GM18507 (cell line): ENCODE measurements at regions not wholly inside any gene's neighbourhood (a gene's known extent, or its start where the extent isn't known, plus 50 kb on each side); places are given as distances from the start of the nearest gene placed in this dataset.
"Not testable (repeated sequence)": the region's sequence is repeated elsewhere in the genome, so short reads cannot be mapped to it uniquely, and the experiment has no call there.

Source experiments
- DNase-seq: peaks from one replicate; pipeline ENCODE4 v3.0.0; 2011; ENCODE audit warnings: low read depth; ENCODE audit not compliant: insufficient read length; ENCODE audit errors: extremely low spot score
- FAIRE-seq: peaks from 2 replicates; lab custom pipeline; 2011; peaks lifted over from hg19 to GRCh38; lab: Jason Lieb, UNC

DNA sequence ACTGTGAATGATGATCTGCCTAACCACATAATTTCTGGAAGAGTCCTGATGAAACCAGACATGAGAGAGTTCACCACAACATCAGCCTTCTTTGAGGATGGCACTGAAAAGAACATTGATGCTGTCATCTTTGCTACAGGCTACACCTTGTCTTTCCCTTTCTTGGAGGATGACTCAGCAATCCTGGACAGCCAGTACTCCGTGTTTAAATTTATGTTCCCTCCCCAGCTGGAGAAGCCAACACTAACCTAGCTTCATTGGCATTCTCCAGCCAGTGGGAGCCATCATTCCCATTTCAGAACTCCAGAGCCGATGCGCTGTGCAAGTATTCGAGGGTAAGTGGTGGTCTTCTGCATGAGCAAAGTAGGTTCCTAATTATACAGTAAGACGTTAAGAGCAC is 164.1 kb upstream of the POGK start:
- no peak for DNase-seq
- FAIRE-seq, result no peak

DNA sequence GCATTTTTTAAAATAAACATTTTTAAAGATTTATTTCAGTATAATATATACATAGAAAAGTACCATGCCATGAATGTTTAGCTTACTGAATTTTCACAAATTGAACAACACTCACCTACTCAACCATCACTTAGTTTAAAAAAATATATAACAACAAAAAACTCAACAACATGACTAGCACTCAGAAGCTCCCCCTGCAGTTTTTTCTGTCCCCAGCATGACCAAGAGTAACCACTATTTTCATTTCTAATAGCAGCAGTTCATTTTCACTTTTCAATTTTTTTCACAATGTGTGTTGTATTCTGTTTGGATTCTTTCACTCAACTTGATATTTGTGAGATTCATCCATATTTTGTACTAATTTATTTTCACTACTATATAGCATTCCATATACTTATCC is 162.3 kb upstream of the POGK start:
- no peak for FAIRE-seq

DNA sequence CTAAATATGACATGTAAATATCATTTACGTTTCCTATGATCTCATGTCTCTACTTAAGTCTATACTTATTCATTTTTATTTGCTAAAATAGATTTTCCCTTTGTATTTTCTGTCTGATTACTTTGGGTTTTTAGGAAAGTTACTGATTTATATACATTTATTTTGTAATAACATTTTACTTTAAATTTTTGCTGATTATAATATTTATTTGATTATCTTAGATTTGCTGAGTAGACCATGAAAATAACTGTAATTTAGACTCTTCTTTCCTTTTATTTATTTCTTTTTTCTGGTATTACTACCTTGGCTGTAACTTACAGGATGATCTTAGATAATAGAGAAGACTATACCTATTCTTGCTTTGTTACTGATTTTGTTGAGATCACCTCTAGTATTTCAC is 159.9 kb upstream of the POGK start:
- FAIRE-seq, result no peak
- DNase-seq, result no peak

More for the DNA sequence above, 162.3 kb upstream of the POGK start:
- no peak for DNase-seq

DNA sequence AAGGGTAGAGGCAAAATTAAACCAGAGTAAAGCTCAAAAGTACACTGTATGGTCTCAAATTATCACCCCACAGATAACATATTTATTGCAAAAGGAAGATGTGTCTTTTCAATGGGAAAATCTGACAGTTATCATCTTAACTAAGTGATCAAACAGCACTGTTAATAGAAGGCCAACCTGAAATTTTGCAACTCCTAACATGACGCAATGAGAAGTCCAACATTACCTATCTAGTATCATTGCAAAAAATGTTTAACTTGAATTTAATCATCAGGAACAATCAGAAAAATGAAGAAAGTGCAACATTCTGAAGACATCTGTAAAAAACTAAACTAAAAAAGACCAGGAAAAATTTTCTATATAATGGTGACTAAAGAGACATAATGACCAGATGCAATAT is 156.7 kb upstream of the POGK start:
- DNase-seq (no peak), FAIRE-seq (no peak)

DNA sequence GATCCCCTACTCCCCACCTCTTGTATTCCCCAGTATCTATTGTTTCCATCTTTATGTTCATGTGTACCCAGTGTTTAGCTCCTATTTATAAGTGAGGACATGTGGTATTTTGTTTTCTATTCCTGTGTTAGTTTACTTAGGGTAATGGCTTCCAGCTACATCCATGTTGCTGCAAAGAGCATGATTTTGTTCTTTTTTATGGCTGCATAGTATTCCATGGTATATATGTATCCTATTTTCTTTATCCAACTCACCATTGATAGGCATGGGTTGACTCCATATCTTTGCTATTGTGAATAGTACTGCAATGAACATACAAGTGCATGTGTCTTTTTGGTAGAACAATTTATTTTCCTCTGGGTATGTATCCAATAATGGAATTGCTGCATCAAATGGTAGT is 154.6 kb upstream of the POGK start:
- not testable (repeated sequence) for DNase-seq, FAIRE-seq

DNA sequence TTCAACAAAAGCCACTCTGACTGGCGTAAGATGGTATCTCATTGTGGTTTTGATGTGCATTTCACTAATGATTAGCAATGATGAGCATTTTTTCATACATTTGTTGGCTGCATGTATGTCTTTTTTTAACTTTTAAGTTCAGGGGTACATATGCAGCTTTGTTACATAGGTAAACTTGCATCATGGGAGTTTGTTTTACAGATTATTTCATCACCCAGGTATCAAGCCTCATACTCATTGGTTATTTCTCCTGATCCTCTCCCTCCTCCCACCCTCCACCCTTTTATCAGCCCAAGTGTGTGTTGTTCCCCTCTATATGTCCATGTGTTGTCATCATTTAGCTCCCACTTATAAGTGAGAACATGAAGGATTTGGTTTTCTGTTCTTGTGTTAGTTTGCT is 154.1 kb upstream of the POGK start:
- DNase-seq (no peak), FAIRE-seq (no peak)

DNA sequence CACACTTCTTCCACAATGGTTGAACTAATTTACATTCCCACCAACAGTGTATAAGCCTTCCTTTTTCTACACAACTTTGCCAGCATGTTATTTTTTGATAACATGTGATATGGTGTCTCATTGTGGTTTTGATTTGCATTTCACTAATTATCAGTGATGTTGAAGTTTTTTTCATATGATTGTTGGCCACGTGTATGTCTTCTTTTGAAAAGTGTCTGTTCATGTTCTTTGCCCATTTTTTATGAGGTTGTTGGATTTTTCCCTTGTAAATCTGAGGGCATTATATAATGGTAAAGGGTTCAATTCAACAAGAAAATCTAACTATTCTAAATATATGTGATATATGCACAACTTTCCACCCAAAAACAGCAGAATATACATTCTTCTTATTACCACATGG is 153.4 kb upstream of the POGK start:
- not testable (repeated sequence) for DNase-seq, FAIRE-seq

DNA sequence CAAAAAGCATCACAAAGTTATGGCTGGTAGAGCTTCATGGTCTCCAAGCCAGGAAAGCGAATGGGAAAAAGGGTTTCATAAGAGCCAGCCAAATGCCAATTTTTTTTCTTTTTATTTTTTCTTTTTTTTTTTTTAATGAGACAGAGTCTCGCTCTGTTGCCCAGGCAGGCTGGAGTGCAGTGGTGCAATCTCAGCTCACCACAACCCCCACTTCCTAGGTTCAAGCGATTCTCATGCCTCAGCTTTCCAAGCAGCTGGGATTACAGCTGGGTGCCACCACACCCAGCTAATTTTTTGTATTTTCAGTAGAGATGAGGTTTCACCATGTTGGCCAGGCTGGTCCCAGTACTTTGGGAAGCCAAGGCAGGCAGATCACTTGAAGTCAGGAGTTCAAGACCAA is 148.7 kb upstream of the POGK start:
- DNase-seq, FAIRE-seq: not testable (repeated sequence)

DNA sequence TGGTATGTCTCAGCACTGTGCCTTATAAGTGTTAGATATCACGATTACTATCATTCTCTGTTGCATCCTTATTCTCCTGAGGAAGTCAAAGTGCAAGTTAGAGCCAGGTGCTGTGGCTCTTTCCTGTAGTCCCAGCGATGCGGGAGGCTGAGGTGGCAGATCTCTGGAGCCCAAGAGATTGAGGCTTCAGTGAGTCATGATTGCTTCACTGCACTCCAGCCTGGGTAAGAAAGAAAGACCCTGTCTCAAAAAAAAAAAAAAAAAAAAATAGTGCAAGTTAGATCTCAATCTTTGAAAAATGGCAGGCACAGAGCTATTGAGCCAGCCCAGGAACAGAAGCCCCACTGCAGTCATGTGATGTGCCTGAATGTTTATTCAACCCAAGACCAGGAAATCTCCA is 147.8 kb upstream of the POGK start:
- FAIRE-seq (no peak), DNase-seq (no peak)

DNA sequence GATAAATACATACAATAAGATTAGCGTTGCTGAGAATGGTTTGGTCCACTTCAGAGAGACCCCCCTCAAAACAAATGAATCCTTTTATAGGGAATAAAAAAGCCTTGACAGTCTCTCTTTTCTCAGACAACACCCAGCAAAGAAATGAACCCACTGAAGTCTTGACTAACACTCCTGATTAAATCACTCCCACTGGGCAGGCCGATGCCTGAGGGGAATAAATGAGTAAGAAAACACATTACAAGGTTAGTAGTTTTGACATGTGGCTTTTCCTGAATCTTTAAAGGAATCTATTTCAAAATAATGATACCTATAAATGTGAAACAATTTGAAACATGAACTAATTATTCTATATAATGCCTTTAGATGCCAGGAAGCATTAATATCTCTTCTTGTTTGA is 146.9 kb upstream of the POGK start:
- DNase-seq (no peak), FAIRE-seq (no peak)

DNA sequence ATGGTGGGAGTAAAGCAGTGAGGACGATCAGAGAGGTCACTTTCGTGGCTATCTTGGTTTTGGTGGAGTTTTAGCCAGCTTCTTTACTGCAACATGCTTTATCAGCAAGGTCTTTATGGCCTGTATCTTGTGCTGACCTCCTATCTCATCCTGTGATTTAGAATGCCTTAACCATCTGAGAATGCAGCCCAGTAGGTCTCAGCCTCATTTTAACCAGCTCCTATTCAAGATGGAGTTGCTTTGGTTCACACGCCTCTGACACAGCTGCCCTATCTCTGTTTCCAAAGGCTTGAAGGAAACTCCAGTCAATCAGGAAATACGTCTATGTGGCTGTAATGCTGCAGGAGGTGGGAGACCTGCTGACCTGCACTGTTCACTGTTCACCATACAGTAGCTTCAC is 146.1 kb upstream of the POGK start:
- no peak for DNase-seq
- no peak for FAIRE-seq

DNA sequence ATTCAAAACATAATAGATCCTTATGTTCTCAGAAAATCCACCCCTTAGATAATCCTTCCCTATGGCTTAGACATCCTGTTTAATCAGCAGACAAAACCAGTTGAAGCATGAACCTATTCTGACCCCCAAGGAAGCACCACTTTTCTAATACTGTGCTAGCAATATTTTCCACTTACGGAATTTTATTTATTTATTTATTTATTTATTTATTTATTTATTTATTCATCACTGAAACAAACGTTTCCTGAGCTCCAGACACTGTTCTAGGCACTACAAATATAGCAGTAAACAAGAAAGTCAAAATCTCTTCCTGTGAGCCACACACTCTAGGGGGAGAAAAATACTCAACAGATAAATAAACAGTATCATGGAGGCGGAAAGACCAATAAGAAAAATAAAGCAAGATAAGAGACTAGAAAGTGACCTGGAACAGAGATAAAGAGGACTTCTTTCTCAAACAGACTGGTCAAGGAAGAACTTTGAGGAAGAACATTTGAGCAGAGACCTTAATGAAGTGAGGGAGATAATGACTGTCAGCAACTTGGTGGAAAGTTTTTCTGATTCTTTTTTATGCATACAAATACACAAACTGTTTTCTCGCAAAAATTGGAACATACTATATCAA is 145.5 kb upstream of the POGK start:
- no peak for FAIRE-seq
- DNase-seq, result no peak

DNA sequence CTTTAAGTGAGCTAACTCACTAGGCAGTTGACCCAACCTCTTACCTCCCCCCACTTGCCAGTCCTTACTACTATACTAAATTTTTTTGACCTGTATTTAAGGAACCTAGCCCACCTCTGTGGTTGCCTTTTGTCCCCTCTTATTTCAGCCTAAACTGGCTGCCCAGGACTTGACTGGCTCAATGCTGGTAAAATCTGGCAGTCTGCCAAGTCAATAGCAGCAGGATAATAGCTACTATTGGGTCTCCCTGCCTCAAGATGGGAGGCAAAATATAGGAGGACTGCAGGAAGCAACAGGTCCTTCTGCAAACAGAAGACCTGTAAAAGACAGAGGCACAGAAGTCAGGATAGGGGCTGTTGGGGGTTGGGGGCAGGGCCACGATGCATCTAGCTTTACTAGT is 144.2 kb upstream of the POGK start:
- FAIRE-seq (no peak), DNase-seq (no peak)

DNA sequence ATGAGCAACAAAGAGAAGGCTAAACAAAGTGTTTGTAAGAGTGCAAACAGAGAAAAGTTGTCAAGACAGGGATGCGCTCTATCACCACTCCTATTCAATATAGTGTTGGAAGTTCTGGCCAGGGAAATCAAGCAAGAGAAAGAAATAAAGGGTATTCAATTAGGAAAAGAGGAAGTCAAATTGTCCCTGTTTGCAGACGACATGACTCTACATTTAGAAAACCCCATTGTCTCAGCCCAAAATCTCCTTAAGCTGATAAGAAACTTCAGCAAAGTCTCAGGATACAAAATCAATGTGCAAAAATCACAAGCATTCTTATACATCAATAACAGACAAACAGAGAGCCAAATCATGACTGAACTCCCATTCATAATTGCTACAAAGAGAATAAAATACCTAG is 143.4 kb upstream of the POGK start:
- not testable (repeated sequence) for FAIRE-seq, DNase-seq

DNA sequence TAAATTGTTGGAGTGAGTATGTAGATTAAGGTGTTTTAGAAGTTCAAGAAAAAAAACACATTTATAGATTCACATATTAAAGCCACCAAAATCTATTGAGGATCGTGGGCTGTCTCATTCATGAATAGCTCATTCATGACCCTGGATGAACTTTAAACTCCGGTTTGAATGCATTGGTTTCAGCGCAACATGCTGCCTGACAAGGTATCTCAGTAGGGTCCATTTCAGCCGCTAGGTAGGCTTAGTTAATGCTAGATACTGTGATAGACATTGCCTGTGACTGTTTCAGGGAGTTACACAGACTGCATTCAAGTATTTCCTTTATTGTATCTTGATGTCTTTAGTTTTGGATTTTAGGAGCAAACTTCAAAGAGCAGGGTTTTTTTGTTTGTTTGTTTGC is 140.5 kb upstream of the POGK start:
- FAIRE-seq (no peak), DNase-seq (no peak)

DNA sequence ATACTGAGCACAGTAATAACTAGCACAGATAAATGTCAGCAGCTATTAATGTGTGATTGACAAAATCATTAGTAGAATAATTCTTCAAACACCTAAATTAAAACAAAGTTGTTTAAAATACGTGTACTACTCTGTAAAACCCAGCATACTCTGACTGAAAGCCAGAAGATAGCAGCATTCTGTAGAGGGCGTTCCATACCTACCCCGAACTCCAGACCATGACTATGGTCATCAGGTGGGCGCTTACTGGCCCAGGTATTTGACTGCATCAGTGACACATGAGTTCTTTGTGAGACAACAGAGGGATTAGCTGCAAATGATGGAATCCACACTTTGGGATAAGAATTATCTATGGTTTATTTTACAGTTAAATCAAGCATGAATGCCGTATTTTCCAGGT is 139.7 kb upstream of the POGK start:
- FAIRE-seq, result no peak

DNA sequence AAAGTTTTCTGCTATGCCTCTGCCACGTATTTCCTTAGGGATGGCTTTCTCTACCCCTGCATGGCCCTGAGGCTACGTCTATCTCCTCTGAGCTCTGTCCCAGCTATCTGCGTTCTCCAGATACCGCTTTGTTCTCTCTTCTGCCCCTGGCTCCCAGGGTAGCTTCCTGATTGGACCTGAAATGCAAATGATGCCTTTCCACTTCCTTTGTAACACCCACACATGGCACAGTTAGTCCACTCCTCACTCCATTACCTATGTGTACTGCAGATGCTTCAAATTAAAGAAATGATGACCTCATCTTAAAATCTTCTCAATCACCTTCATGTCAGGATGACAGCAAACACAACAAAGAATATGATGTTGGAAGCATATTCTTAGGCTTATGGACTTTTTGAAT is 138.6 kb upstream of the POGK start:
- DNase-seq, result no peak
- FAIRE-seq, result no peak

More for the DNA sequence above, 139.7 kb upstream of the POGK start:
- no peak for DNase-seq

DNA sequence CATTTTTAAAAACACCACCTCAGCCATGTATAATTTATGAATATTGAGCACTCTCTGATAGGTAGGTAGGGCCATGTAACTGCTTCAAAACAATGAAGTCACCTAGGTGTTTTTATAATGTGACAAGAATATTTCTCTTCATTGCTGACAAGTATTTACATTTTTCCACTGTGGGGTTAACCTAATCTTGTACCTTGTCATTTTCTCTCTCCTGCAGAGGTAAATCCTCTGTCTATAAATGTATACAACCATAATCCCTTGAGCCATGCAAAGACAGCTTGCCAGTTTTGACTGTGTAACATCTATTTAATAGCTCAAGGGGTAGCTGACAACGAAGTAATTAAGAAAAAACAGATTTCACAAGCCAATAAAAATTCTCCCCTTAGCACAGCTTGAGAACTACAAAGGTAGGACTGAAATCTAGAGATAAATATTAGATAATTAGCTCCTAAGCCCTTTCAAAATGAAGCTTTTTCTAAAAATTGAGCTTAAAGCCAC is 137.6 kb upstream of the POGK start:
- no peak for DNase-seq
- FAIRE-seq, result no peak

DNA sequence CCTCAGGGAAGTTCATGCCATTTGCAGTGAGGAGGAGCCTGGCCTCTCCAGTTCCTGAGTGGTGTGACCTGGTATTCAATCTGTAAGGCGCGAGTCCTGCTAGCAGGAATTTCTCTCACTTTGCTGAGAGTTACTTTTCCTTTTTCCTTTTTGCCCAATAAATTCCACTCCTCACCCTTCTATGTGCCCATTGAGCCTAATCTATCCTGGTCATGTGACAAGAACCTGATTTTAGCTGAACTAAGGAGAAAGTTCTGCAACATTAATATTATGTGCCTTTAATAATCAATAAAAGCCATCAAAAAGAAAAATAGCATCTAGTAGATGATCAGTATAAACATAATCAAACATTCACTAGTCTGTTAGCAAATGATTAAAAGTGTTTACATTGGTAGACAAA is 136.1 kb upstream of the POGK start:
- FAIRE-seq, result no peak
- DNase-seq, result no peak

DNA sequence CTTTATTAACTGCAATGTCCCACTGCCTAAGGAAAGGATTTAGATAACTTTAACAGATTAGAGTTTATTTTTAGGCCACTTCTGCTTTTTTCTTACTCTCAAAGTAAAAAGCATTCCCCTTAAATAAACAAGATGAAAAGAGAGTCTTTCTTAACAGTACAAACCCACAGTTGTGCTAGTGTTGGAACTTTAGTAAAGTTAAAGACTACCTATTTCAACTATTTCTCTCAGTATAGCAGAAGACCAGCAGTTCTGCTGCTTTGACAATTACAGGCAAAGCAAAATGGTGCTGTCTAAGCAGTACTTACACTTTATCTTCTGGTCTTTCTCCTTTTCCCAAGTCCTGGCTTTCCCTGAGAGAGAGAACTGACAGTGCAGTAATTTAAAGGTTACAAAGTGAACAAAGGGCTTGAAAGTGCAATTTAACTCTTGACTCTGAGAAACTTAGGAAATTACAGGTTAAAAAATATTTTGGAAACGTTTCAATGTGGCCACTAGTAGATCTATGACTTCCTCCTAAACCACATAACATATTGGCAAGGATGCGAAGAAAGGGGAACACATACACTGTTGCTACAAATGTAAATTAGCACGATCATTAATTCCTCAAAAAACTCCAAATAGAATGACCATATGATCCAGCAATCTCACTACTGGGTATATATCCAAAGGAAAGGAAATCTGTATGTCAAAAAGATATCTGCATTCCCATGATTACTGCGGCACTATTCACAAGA is 135.4 kb upstream of the POGK start:
- FAIRE-seq (no peak), DNase-seq (no peak)
